Skin of body (tissue), 1 donor: ENCODE measurements at regions not wholly inside any gene's neighbourhood (a gene's known extent, or its start where the extent isn't known, plus 50 kb on each side); places are given as distances from the start of the nearest gene placed in this dataset.

Source experiments
- DNase-seq: peaks from one replicate; lab custom pipeline; 2025; lab: John Stamatoyannopoulos, UW

- no peak for DNase-seq
These were observed 171.8 kb upstream of the AHR start for GRCh38 chr7:17126413-17127268.

GRCh38 chr7:17129218-17129617 lies 169.2 kb upstream of the AHR start:
- no peak for DNase-seq

- DNase-seq = no peak
These were observed 168.0 kb upstream of the AHR start for GRCh38 chr7:17130281-17131059.

GRCh38 chr7:17131060-17131345 lies 167.4 kb upstream of the AHR start:
- no peak for DNase-seq

- DNase-seq = no peak
These were observed 166.3 kb upstream of the AHR start for GRCh38 chr7:17131983-17132655.

- no peak for DNase-seq
These were observed 165.7 kb upstream of the AHR start for GRCh38 chr7:17132726-17133125.

GRCh38 chr7:17133977-17134376 lies 164.5 kb upstream of the AHR start:
- no peak for DNase-seq

- no peak for DNase-seq
These were observed 163.7 kb upstream of the AHR start for GRCh38 chr7:17134786-17135185.

- DNase-seq = no peak
These were observed 162.3 kb upstream of the AHR start for GRCh38 chr7:17136126-17136525.

GRCh38 chr7:17139081-17139480 lies 159.4 kb upstream of the AHR start:
- DNase-seq = no peak

GRCh38 chr7:17140406-17140805 lies 158.0 kb upstream of the AHR start:
- DNase-seq = no peak

- DNase-seq = no peak
These were observed 155.5 kb upstream of the AHR start for GRCh38 chr7:17142831-17143541.

- no peak for DNase-seq
These were observed 154.1 kb upstream of the AHR start for GRCh38 chr7:17144322-17144721.

GRCh38 chr7:17146621-17147020 lies 151.8 kb upstream of the AHR start:
- DNase-seq = no peak

- DNase-seq = no peak
These were observed 151.0 kb upstream of the AHR start for GRCh38 chr7:17147409-17147808.

- no peak for DNase-seq
These were observed 148.4 kb upstream of the AHR start for GRCh38 chr7:17150018-17150417.

GRCh38 chr7:17152721-17153120 lies 145.7 kb upstream of the AHR start:
- DNase-seq = no peak

- DNase-seq = no peak
These were observed 144.9 kb upstream of the AHR start for GRCh38 chr7:17153536-17153935.

- no peak for DNase-seq
These were observed 142.9 kb upstream of the AHR start for GRCh38 chr7:17155529-17155928.

GRCh38 chr7:17158261-17158660 lies 140.2 kb upstream of the AHR start:
- no peak for DNase-seq

GRCh38 chr7:17159500-17160037 lies 138.9 kb upstream of the AHR start:
- no peak for DNase-seq
